H9 (cell line): ENCODE measurements at regions not wholly inside any gene's neighbourhood (a gene's known extent, or its start where the extent isn't known, plus 50 kb on each side); places are given as distances from the start of the nearest gene placed in this dataset.

Experiments
- DNase-seq: peaks from one replicate; pipeline ENCODE4 v3.0.0-alpha.2; 2017
- H2AFZ ChIP-seq: one replicate; pipeline ENCODE4 v1.6.1; 2013; ENCODE audit warnings: mild to moderate bottlenecking, low read length, control low read depth, moderate library complexity
- H2AK5ac ChIP-seq: 2 replicates; pipeline ENCODE4 v1.6.1; 2013; ENCODE audit warnings: low read length, control low read depth, mixed read lengths; ENCODE audit not compliant: insufficient read length
- H2BK120ac ChIP-seq: one replicate; pipeline ENCODE4 v1.6.1; 2013; ENCODE audit warnings: low read depth, mild to moderate bottlenecking, low read length, control low read depth, inconsistent platforms; ENCODE audit not compliant: poor library complexity, severe bottlenecking
- H2BK12ac ChIP-seq: 2 replicates; pipeline ENCODE4 v1.6.1; 2013; ENCODE audit warnings: low read length, control low read depth, mixed read lengths, low read depth; ENCODE audit not compliant: insufficient read length
- H2BK15ac ChIP-seq: 2 replicates; pipeline ENCODE4 v1.6.1; 2013; ENCODE audit warnings: low read depth, low read length, control low read depth
- H2BK20ac ChIP-seq: one replicate; pipeline ENCODE4 v1.6.1; 2013; ENCODE audit warnings: low read depth, mild to moderate bottlenecking, low read length, control low read depth, inconsistent platforms; ENCODE audit not compliant: poor library complexity, severe bottlenecking
- H2BK5ac ChIP-seq: 2 replicates; pipeline ENCODE4 v1.6.1; 2013; ENCODE audit warnings: low read length, control low read depth, mixed read lengths; ENCODE audit not compliant: insufficient read length
- H3K14ac ChIP-seq: 2 replicates; pipeline ENCODE4 v1.6.1; 2013; ENCODE audit warnings: low read length, control low read depth; ENCODE audit not compliant: insufficient read depth
- H3K18ac ChIP-seq: 2 replicates; pipeline ENCODE4 v1.6.1; 2013; ENCODE audit warnings: low read depth, mild to moderate bottlenecking, mixed read lengths, low read length, control low read depth; ENCODE audit not compliant: insufficient read length
- H3K23ac ChIP-seq: 2 replicates; pipeline ENCODE4 v1.6.1; 2013; ENCODE audit warnings: low read length, control low read depth, mixed read lengths, low read depth; ENCODE audit not compliant: insufficient read length
- H3K23me2 ChIP-seq: 2 replicates; pipeline ENCODE4 v1.6.1; 2013; ENCODE audit warnings: low read depth, mild to moderate bottlenecking, mixed read lengths, low read length, control low read depth; ENCODE audit not compliant: insufficient read length, poor library complexity, severe bottlenecking
- H3K27ac ChIP-seq: 2 replicates; pipeline ENCODE4 v1.5.1; 2013; ENCODE audit warnings: low read length, control low read depth, mixed read lengths, low read depth; ENCODE audit not compliant: insufficient read length
- H3K27me3 ChIP-seq: 2 replicates; pipeline ENCODE4 v1.6.1; 2013; ENCODE audit warnings: low read length, control low read depth, inconsistent platforms; ENCODE audit not compliant: insufficient read depth
- H3K4ac ChIP-seq: 2 replicates; pipeline ENCODE4 v1.6.1; 2013; ENCODE audit warnings: low read depth, mild to moderate bottlenecking, control low read depth, inconsistent platforms, low read length, moderate library complexity
- H3K4me1 ChIP-seq: 2 replicates; pipeline ENCODE4 v1.6.1; 2013; ENCODE audit warnings: low read length, control low read depth, inconsistent platforms; ENCODE audit not compliant: insufficient read depth
- H3K4me2 ChIP-seq: 2 replicates; pipeline ENCODE4 v1.6.1; 2013; ENCODE audit warnings: low read length, control low read depth, mixed read lengths; ENCODE audit not compliant: insufficient read length, insufficient read depth
- H3K56ac ChIP-seq: 2 replicates; pipeline ENCODE4 v1.6.1; 2013; ENCODE audit warnings: low read depth, mild to moderate bottlenecking, mixed read lengths, low read length, control low read depth; ENCODE audit not compliant: insufficient read length
- H3K79me1 ChIP-seq: 2 replicates; pipeline ENCODE4 v1.6.1; 2013; ENCODE audit warnings: low read depth, mild to moderate bottlenecking, moderate library complexity, low read length, control low read depth, inconsistent platforms; ENCODE audit not compliant: insufficient read depth, poor library complexity, severe bottlenecking
- H3K79me2 ChIP-seq: 2 replicates; pipeline ENCODE4 v1.6.1; 2013; ENCODE audit warnings: low read length, control low read depth, inconsistent platforms; ENCODE audit not compliant: insufficient read depth
- H3K9ac ChIP-seq: 2 replicates; pipeline ENCODE4 v1.6.1; 2013; ENCODE audit warnings: low read length, control low read depth, mixed read lengths; ENCODE audit not compliant: insufficient read length; ENCODE audit errors: extremely low read depth
- H3K9me3 ChIP-seq: one replicate; pipeline ENCODE4 v1.6.1; 2013; ENCODE audit warnings: low read depth, low read length, inconsistent platforms; ENCODE audit not compliant: control insufficient read depth
- H3T11ph ChIP-seq: one replicate; pipeline ENCODE4 v1.6.1; 2013; ENCODE audit warnings: mild to moderate bottlenecking, low read length, control low read depth, inconsistent platforms
- H4K20me1 ChIP-seq: one replicate; pipeline ENCODE4 v1.6.1; 2013; ENCODE audit not compliant: control insufficient read depth, insufficient read length, insufficient read depth
- H4K5ac ChIP-seq: 2 replicates; pipeline ENCODE4 v1.6.1; 2013; ENCODE audit warnings: low read depth, mild to moderate bottlenecking, mixed read lengths, low read length, control low read depth; ENCODE audit not compliant: insufficient read length
- H4K8ac ChIP-seq: replicated peaks from 2 replicates; pipeline ENCODE4 v1.6.1; 2013; ENCODE audit warnings: low read length, control low read depth, mixed read lengths, low read depth; ENCODE audit not compliant: insufficient read length
- H4K91ac ChIP-seq: 2 replicates; pipeline ENCODE4 v1.6.1; 2013; ENCODE audit warnings: low read depth, mild to moderate bottlenecking, moderate library complexity, mixed read lengths, low read length, control low read depth; ENCODE audit not compliant: insufficient read length
- H3K27ac Mint-ChIP-seq, 3 experiments: 2 replicates in 2 of 3; 3 replicates in 1 of 3; pipeline ENCODE4 v1.8.0; 2020 to 2021; ENCODE audit warnings: mixed read lengths in 3 of 3, mild to moderate bottlenecking in 1 of 3, moderate library complexity in 1 of 3
- H3K27me3 Mint-ChIP-seq: 2 replicates; pipeline ENCODE4 v1.8.0; 2021; ENCODE audit warnings: low read depth, mild to moderate bottlenecking, moderate library complexity, mixed read lengths
- H3K36me3 Mint-ChIP-seq, 3 experiments: 2 replicates in 2 of 3; 3 replicates in 1 of 3; pipeline ENCODE4 v1.8.0; 2020 to 2021; ENCODE audit warnings: low read depth in 3 of 3, mixed read lengths in 3 of 3; ENCODE audit not compliant: insufficient read depth in 1 of 3
- H3K4me1 Mint-ChIP-seq, 2 experiments: 2 replicates each; pipeline ENCODE4 v1.8.0; 2020; ENCODE audit warnings: mixed read lengths in 2 of 2
- H3K4me3 Mint-ChIP-seq, 2 experiments: 2 replicates in 1 of 2; 3 replicates in 1 of 2; pipeline ENCODE4 v1.8.0; 2020 to 2021; ENCODE audit warnings: mild to moderate bottlenecking in 2 of 2, mixed read lengths in 2 of 2, moderate library complexity in 1 of 2
- H3K9me3 Mint-ChIP-seq, 2 experiments: 2 replicates in 1 of 2; 3 replicates in 1 of 2; pipeline ENCODE4 v1.8.0; 2020; ENCODE audit warnings: mild to moderate bottlenecking in 2 of 2, mixed read lengths in 2 of 2, moderate library complexity in 1 of 2
- WGBS: extraction: QIAGEN DNeasy Blood & Tissue Kit; methylation state at CpG from one replicate; pipeline ENCODE4 v1.1.7; 2013; ENCODE audit warnings: missing lambda C conversion rate, low lambda C conversion rate, mixed read lengths; ENCODE audit not compliant: insufficient read length; ENCODE audit errors: extremely low coverage; 5-methylcytosine and 5-hydroxymethylcytosine counted together
- TF ChIP-seq, protein P1 (sequence below): fragments of 200-600 bp; sonication (generic); conservative IDR thresholded peaks from 3 replicates; pipeline ENCODE4 v1.8.0; 2021; ENCODE audit warnings: antibody characterized with exemption, mild to moderate bottlenecking

DNA sequence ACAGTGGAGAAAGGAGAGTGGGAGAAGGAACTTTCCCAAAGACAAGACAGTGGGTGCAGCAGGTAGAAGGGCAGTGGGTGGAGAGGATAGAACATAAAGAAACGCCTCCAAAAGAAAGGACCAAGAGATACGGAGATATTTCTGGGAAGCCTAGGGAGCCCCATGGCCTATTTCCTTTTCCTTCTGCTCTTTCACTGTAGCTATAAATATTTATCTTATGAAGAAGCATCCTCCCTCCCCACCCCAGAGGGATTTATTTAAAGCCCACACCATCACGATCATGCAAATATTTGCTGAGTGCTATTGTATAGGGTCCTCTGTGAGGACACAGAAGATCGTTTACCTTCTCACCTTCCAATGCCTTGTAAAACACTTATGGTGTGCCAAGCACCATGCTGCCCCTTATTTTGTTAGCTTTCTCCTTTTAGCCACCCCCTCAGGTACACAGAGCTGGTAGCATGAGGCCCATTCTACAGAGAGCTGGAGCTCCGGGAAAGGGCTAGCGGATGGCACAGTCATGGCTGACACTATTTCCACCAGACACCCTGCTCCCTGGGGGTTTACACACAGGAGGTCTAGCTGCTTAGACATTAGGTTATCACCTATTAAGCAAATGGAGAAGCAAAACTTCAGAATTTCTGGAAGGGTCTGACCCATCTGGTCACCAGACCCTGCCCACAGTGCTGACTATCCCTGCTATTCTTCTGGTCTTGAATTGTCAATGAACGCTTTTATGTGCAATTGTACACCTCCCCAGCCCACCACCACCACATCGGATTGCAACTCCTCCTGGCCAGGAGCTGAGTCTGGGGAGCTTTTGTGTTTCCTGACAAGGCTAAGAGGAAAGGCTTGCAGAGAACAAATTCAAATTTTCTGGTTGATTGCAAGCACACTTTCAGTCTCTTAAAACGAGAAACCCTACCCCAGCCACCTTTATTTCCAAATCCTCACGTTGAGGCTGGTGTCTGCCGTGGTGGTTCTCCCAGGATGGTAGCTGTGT is 91.8 kb upstream of the KLF7 start:
- no peak overlapping the region for H3K27ac Mint-ChIP-seq
- no peaks in the 10 kb centered on the region for H3K36me3 Mint-ChIP-seq
- H4K20me1 ChIP-seq = no peaks in the 10 kb centered on the region
- H3K14ac ChIP-seq = no peak overlapping the region
- H3K27ac ChIP-seq = no peak overlapping the region
- H3K9me3 ChIP-seq = no peaks in the 10 kb centered on the region
- no peak overlapping the region for H2AFZ ChIP-seq
- H3K4ac ChIP-seq = no peak overlapping the region
- no peak overlapping the region for H2BK15ac ChIP-seq
- no peak for DNase-seq
- WGBS = no CpG with 5 or more reads among the region's 11 CpGs
- no peak overlapping the region for H4K8ac ChIP-seq
- peaks cover 5% of the 10 kb centered on the region for H3K27me3 Mint-ChIP-seq
- no peak overlapping the region for H3K18ac ChIP-seq
- no peak overlapping the region for H2BK120ac ChIP-seq
- H3K56ac ChIP-seq = no peak overlapping the region
- H2BK5ac ChIP-seq = no peak overlapping the region
- no peak overlapping the region for H3K23ac ChIP-seq
- H3K9me3 Mint-ChIP-seq = no peaks in the 10 kb centered on the region
- H2BK12ac ChIP-seq = no peak overlapping the region
- H2BK20ac ChIP-seq = no peak overlapping the region
- TF ChIP-seq, protein P1, sequence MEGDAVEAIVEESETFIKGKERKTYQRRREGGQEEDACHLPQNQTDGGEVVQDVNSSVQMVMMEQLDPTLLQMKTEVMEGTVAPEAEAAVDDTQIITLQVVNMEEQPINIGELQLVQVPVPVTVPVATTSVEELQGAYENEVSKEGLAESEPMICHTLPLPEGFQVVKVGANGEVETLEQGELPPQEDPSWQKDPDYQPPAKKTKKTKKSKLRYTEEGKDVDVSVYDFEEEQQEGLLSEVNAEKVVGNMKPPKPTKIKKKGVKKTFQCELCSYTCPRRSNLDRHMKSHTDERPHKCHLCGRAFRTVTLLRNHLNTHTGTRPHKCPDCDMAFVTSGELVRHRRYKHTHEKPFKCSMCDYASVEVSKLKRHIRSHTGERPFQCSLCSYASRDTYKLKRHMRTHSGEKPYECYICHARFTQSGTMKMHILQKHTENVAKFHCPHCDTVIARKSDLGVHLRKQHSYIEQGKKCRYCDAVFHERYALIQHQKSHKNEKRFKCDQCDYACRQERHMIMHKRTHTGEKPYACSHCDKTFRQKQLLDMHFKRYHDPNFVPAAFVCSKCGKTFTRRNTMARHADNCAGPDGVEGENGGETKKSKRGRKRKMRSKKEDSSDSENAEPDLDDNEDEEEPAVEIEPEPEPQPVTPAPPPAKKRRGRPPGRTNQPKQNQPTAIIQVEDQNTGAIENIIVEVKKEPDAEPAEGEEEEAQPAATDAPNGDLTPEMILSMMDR = no peak
- no peaks in the 10 kb centered on the region for H3K27me3 ChIP-seq
- no peak overlapping the region for H2AK5ac ChIP-seq
- peaks cover 40 to 41% of the 10 kb centered on the region in 2 experiments for H3K4me1 Mint-ChIP-seq
- no peaks in the 10 kb centered on the region for H3K23me2 ChIP-seq
- peaks cover 8% of the 10 kb centered on the region; the same call in 1 of the 2 replicates for H3K4me1 ChIP-seq
- H3K9ac ChIP-seq = no peak overlapping the region
- H3K4me3 Mint-ChIP-seq = no peak overlapping the region
- no peak overlapping the region for H3K4me2 ChIP-seq
- no peak overlapping the region for H3T11ph ChIP-seq
- H4K91ac ChIP-seq = no peak overlapping the region
- no peak overlapping the region for H4K5ac ChIP-seq
- no peaks in the 10 kb centered on the region for H3K79me1 ChIP-seq
- H3K79me2 ChIP-seq = no peaks in the 10 kb centered on the region
